ENCODE measurements at regions not wholly inside any gene's neighbourhood (a gene's known extent, or its start where the extent isn't known, plus 50 kb on each side); places are given as distances from the start of the nearest gene placed in this dataset.
"Not testable (repeated sequence)": the region's sequence is repeated elsewhere in the genome, so short reads cannot be mapped to it uniquely, and the experiment has no call there.

DNA sequence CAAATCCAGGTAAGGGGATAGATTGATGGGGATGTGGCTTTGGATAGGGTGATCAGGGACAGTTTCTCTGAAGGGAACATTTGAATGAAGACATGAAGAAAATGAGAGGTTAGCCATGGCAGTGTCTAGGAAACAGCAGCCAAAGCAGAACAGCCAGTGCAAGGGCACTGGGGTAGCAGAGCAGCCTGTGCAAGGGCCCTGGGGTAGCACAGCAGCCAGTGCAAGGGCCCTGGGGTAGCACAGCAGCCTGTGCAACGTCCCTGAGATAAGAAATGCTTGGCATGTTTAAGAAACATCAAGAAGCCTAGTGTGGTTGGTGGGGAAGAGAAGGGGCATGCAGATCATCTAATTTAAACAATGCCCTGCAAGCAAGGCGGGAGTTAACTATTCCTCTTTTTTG is 128.5 kb downstream of the IRX5 start:
- DNase-seq (ENCODE audit: low read depth, low spot score): no peak
- ChIA-PET CTCF (no interaction called here), POLR2A (no interaction called here)
- TF ChIP-seq, protein P1, sequence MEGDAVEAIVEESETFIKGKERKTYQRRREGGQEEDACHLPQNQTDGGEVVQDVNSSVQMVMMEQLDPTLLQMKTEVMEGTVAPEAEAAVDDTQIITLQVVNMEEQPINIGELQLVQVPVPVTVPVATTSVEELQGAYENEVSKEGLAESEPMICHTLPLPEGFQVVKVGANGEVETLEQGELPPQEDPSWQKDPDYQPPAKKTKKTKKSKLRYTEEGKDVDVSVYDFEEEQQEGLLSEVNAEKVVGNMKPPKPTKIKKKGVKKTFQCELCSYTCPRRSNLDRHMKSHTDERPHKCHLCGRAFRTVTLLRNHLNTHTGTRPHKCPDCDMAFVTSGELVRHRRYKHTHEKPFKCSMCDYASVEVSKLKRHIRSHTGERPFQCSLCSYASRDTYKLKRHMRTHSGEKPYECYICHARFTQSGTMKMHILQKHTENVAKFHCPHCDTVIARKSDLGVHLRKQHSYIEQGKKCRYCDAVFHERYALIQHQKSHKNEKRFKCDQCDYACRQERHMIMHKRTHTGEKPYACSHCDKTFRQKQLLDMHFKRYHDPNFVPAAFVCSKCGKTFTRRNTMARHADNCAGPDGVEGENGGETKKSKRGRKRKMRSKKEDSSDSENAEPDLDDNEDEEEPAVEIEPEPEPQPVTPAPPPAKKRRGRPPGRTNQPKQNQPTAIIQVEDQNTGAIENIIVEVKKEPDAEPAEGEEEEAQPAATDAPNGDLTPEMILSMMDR (IDR thresholded peaks at IDR 0.05; ENCODE audit: insufficient read depth, low read length, missing control alignments): no peak
- H3K4me3 ChIP-seq (ENCODE audit: low read depth, low read length): no peak overlapping the region

DNA sequence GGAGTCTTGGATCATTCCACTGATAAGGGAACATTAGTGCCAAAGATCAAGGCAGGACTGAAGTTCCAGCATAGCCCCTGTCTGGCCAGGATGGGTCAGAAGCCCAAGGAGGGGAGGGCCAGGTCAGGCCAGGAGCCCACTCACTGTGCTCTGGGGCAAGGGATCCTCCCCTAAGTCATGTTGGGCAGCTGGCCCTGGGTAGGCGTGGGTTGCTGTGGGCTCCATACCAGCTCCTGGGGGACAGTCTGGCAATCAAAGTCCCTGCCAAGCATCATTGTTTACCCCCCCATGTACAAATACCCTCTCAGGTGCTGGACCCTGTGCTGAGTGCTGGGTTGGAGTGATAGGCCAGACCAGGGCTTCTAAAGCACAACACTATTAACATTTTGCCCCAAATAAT is 130.5 kb downstream of the IRX5 start:
- no peak overlapping the region for H3K4me3 ChIP-seq (ENCODE audit: low read depth, low read length)
- TF ChIP-seq, protein P1 (IDR thresholded peaks at IDR 0.05; ENCODE audit: insufficient read depth, low read length, missing control alignments): no peak
- CTCF ChIA-PET: interaction anchor here (0.9 kb wide), 1 partner anchor 10 kb away, joined by 3 read pairs; no protein-coding TSS in a partner anchor
- no peak for DNase-seq (ENCODE audit: low read depth, low spot score)
- POLR2A ChIA-PET: no interaction called here

DNA sequence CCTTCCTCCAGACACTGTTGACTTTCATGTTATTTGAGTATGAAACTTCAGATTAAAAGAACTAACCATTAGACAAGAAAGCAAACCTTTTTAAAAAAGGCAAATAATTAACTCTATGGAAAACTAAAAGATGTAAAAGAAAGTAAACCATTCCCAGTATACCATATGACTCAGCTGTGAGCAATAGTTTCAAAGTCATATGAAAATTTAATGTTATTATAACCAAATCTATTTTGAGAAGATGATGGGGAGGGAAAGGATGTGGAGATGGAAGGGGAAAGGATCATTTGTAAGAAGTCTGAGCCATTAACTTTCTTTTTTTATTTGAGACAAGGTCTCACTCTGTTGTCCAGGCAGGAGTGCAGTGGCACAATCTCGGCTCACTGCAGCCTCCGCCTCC is 131.8 kb downstream of the IRX5 start:
- ChIA-PET POLR2A (no interaction called here), CTCF (no interaction called here)
- H3K4me3 ChIP-seq (ENCODE audit: low read depth, low read length): no peak overlapping the region
- TF ChIP-seq, protein P1 (IDR thresholded peaks at IDR 0.05; ENCODE audit: insufficient read depth, low read length, missing control alignments): no peak
- no peak for DNase-seq (ENCODE audit: low read depth, low spot score)

DNA sequence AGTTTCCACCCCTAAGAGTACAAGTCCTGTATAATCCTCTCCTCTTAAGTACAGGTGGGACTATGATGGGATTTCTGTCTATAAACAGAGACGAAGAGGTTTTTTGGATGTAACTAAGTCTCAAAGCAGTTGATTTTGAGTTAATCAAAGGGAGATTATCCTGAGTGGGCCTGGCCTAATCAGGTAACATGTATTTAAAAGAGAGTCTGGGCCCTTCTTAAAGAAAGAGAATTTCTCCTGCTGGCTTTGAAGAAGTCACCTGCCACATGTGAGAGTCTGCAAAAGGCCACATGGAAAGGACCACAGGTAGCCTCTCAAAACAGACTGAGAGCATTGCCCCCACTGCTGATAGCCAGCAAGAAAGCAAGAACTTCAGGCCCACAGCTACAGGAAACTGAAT is 142.3 kb downstream of the IRX5 start:
- no peak overlapping the region for H3K4me3 ChIP-seq (ENCODE audit: low read depth, low read length)
- no peak for DNase-seq (ENCODE audit: low read depth, low spot score)
- TF ChIP-seq, protein P1 (IDR thresholded peaks at IDR 0.05; ENCODE audit: insufficient read depth, low read length, missing control alignments): no peak
- CTCF ChIA-PET: no interaction called here
- POLR2A ChIA-PET: no interaction called here

DNA sequence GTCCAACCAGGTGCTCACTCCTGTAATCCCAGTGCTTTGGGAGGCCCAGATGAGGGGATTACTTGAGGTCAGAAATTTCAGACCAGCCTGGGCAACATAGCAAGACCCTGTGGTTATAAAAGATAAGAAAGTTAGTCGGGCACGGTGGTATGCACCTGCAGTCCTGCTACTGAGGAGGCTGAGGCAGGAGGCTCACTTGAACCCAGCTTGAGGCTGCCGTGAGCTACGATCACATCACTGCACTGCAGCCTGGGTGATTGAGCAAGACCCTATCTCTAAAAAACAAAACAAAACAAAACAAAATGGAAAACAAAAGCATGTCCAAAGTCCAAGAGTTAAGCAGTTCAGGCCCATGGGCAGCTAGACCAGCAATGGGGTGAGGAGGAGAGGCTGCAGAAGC is 143.2 kb downstream of the IRX5 start:
- TF ChIP-seq, protein P1 (IDR thresholded peaks at IDR 0.05; ENCODE audit: insufficient read depth, low read length, missing control alignments): no peak
- ChIA-PET CTCF (no interaction called here), POLR2A (no interaction called here)
- H3K4me3 ChIP-seq (ENCODE audit: low read depth, low read length): no peak overlapping the region
- DNase-seq (ENCODE audit: low read depth, low spot score): no peak

DNA sequence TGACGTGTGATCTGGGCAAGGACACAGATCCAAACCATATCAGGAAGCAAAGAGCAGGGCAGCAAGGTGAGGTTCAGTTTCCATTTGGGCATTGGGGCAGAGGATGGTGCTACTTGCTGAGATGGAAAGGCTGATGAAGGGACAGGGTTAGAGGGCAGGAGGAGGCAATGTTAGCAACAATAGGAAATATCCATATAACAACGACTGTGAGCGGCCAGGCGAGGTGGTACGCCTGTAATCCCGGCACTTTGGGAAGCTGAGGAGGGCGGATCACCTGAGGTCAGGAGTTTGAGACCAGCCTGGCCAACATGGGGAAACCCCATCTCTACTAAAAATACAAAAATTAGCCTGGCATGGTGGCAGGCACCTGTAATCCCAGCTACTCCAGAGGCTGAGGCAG is 144.5 kb downstream of the IRX5 start:
- CTCF ChIA-PET: interaction anchor here (0.6 kb wide), 1 partner anchor 147 kb away, joined by 3 read pairs; no protein-coding TSS in a partner anchor
- H3K4me3 ChIP-seq (ENCODE audit: low read depth, low read length); DNase-seq (ENCODE audit: low read depth, low spot score); POLR2A ChIA-PET: not testable (repeated sequence)

DNA sequence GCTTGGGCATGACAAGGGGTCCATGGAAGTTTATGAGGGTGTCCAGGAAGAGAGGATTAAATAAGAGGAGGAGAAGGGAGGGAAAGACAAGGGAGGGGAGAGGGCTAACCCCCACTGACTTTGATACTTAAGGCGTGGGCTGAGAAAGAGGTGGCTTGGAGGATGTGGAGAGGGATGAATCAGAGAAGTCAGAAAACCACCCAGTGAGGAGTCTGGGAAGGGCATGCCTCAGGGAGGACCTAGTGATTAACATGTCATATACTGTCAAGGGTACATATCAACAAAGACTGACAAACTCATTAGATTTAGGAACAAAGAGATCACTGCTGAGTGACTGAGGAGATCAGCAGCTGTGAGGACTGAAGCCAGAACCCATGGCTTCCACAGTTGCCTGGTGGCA is 145.4 kb downstream of the IRX5 start:
- CTCF ChIA-PET: no interaction called here
- no peak for DNase-seq (ENCODE audit: low read depth, low spot score)
- TF ChIP-seq, protein P1 (IDR thresholded peaks at IDR 0.05; ENCODE audit: insufficient read depth, low read length, missing control alignments): no peak
- POLR2A ChIA-PET: no interaction called here
- no peak overlapping the region for H3K4me3 ChIP-seq (ENCODE audit: low read depth, low read length)
